ENCODE measurements at regions not wholly inside any gene's neighbourhood (a gene's known extent, or its start where the extent isn't known, plus 50 kb on each side); places are given as distances from the start of the nearest gene placed in this dataset.
"Not testable (repeated sequence)": the region's sequence is repeated elsewhere in the genome, so short reads cannot be mapped to it uniquely, and the experiment has no call there.

- H3K27ac ChIP-seq: no peak overlapping the region
- ChIA-PET CTCF (no interaction called here), POLR2A (ENCODE audit: low non-redundant PET) (no interaction called here)
- no peak for DNase-seq (ENCODE audit: low spot score)
- no peak for TF ChIP-seq CTCF (conservative IDR thresholded peaks at IDR 0.05; ENCODE audit: low read depth)
Observed at GRCh38 chr6:119499797-119500196, 150.2 kb upstream of the MAN1A1 start.

DNA sequence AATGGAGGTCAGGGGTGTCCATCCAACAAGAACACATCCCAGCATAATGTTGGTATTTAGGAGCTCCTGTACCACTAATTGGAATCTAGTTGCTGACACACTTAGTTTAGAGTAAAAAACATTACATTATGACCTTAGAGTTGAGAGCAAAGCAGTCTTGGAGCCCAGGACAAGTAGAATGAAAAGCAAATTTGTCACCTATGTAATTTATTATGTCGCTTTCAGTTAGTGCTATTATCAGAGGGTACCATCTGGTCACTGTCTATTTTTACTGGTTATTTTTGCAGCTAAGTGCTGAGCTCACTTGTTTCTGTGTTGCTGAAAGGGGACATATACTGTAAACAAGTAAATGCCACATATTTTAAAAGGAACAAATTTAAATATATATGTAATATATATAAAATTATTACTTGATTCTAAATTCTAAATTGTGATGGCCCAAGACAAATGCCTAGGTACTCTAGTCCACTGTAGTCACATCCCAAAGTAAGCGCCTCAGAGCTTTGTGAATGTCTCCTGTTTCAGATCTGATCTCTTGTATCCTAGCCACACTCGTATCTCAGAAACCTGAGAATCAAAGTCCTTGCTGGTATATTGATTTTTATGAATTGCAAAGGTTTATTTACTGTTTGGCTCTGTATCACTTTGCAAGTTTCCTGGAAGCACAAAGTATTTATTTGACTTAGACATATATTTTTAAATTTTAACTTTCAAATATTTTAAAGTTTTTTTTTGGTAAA, 148.6 kb upstream of the MAN1A1 start:
- TF ChIP-seq CTCF (conservative IDR thresholded peaks at IDR 0.05; ENCODE audit: low read depth): no peak
- no peak overlapping the region for H3K27ac ChIP-seq
- CTCF ChIA-PET: interaction anchor here (0.5 to 0.6 kb wide), 2 partner anchors 43 to 211 kb away, joined by 3 to 4 read pairs; no protein-coding TSS in a partner anchor
- POLR2A ChIA-PET (ENCODE audit: low non-redundant PET): no interaction called here
- DNase-seq (ENCODE audit: low spot score): no peak

DNA sequence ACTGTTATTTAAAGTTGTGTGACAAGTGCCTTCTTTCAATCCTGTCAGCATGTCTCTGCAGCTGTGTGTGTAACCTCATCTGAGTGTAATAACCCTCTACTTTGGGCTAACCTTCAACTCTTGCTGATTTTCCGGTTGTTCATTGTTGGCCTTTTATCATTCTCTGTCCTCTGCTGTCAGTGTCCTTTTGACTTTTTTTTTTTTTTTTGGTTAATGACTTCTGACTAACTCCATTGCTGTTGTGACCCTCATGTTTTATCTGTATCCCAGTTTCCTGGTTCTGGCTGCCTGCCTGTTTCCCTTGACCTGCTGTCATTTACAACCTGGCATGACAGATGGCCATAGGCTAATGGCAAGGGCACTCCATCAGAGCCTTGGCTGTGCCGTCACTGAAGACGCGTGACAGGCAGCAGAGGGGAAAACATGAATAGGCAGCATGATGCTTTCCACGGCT, 145.7 kb upstream of the MAN1A1 start:
- TF ChIP-seq CTCF (conservative IDR thresholded peaks at IDR 0.05; ENCODE audit: low read depth): no peak
- DNase-seq (ENCODE audit: low spot score): no peak
- no peak overlapping the region for H3K27ac ChIP-seq
- CTCF ChIA-PET: interaction anchor here (1.0 kb wide), 1 partner anchor 366 kb away, joined by 3 read pairs; no protein-coding TSS in a partner anchor
- POLR2A ChIA-PET (ENCODE audit: low non-redundant PET): no interaction called here

- ChIA-PET CTCF (interaction anchor here (0.6 kb wide), 1 partner anchor 81 kb away, joined by 3 read pairs; no protein-coding TSS in a partner anchor), POLR2A (ENCODE audit: low non-redundant PET) (no interaction called here)
- DNase-seq (ENCODE audit: low spot score): peak; percentile 10
- TF ChIP-seq CTCF (conservative IDR thresholded peaks at IDR 0.05; ENCODE audit: low read depth): no peak
- no peak overlapping the region for H3K27ac ChIP-seq
Observed at GRCh38 chr6:119493980-119494379, 144.4 kb upstream of the MAN1A1 start.

- CTCF ChIA-PET; POLR2A ChIA-PET (ENCODE audit: low non-redundant PET): not testable (repeated sequence)
Observed at GRCh38 chr6:119491112-119491511, 141.6 kb upstream of the MAN1A1 start.

GRCh38 chr6:119490050-119490449, 140.5 kb upstream of the MAN1A1 start:
- POLR2A ChIA-PET (ENCODE audit: low non-redundant PET); CTCF ChIA-PET; H3K27ac ChIP-seq; DNase-seq (ENCODE audit: low spot score): not testable (repeated sequence)

More at GRCh38 chr6:119491112-119491511, 141.6 kb upstream of the MAN1A1 start:
- H3K27ac ChIP-seq; DNase-seq (ENCODE audit: low spot score): not testable (repeated sequence)

DNA sequence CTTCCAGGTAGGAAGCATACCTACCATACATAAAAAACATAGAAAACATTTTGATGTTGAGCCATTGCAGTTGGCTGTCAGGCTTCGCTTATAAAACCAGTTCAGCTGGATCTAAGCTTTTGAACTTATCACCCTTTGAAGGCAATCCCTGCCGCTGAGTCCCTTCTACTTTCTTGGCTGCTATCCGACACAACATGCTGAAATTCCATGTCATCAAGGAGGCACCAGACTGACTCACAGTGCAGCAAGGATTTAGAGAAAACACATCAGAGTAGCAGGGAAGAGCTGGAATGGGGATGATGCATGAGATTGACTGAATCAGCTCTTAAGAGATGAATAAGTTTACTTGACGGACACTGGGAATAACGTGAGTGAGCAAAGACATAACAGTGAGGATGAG, 135.0 kb upstream of the MAN1A1 start:
- peak; percentile 88 for DNase-seq (ENCODE audit: low spot score)
- no peak for TF ChIP-seq CTCF (conservative IDR thresholded peaks at IDR 0.05; ENCODE audit: low read depth)
- POLR2A ChIA-PET (ENCODE audit: low non-redundant PET): no interaction called here
- CTCF ChIA-PET: interaction anchor here (0.6 kb wide), 1 partner anchor 320 kb away, joined by 3 read pairs; no protein-coding TSS in a partner anchor
- no peak overlapping the region for H3K27ac ChIP-seq
